Loucy (cell line): ENCODE measurements at regions not wholly inside any gene's neighbourhood (a gene's known extent, or its start where the extent isn't known, plus 50 kb on each side); places are given as distances from the start of the nearest gene placed in this dataset.

Source experiments
- H2AFZ ChIP-seq: fragments of 200-600 bp; sonication (generic); 2 replicates; pipeline ENCODE4 v1.6.0; 2016; ENCODE audit warnings: antibody characterized with exemption, mild to moderate bottlenecking, low read length, moderate library complexity
- H3F3A ChIP-seq: fragments of 200-600 bp; 2 replicates; pipeline ENCODE4 v1.6.0; 2016; ENCODE audit warnings: antibody characterized with exemption, low read depth, mild to moderate bottlenecking
- H3K27me3 ChIP-seq: fragments of 200-600 bp; sonication (generic); 2 replicates; pipeline ENCODE4 v1.6.1; 2014; ENCODE audit warnings: low read length, mild to moderate bottlenecking; ENCODE audit not compliant: insufficient read depth, poor library complexity, severe bottlenecking
- H3K36me3 ChIP-seq: fragments of 200-600 bp; sonication (generic); 2 replicates; pipeline ENCODE4 v1.6.1; 2016; ENCODE audit warnings: low read length; ENCODE audit not compliant: insufficient read depth
- H3K4me1 ChIP-seq: fragments of 200-600 bp; sonication (generic); 2 replicates; pipeline ENCODE4 v1.5.1; 2014; ENCODE audit warnings: low read length, mild to moderate bottlenecking; ENCODE audit not compliant: insufficient read depth, poor library complexity, severe bottlenecking
- H3K4me2 ChIP-seq: fragments of 200-600 bp; sonication (generic); 2 replicates; pipeline ENCODE4 v1.6.0; 2014; ENCODE audit warnings: antibody characterized with exemption, low read length, low read depth, mild to moderate bottlenecking; ENCODE audit not compliant: poor library complexity, severe bottlenecking
- H3K4me3 ChIP-seq: fragments of 200-600 bp; sonication (generic); 2 replicates; pipeline ENCODE4 v1.5.1; 2014; ENCODE audit warnings: low read length, mild to moderate bottlenecking, mixed read lengths; ENCODE audit not compliant: poor library complexity, severe bottlenecking
- H3K79me2 ChIP-seq: fragments of 200-600 bp; sonication (generic); 2 replicates; pipeline ENCODE4 v1.6.1; 2014; ENCODE audit warnings: low read length; ENCODE audit not compliant: insufficient read depth
- H3K9ac ChIP-seq: fragments of 200-600 bp; sonication (generic); 2 replicates; pipeline ENCODE4 v1.6.0; 2014; ENCODE audit warnings: mild to moderate bottlenecking, low read depth, low read length, moderate library complexity; ENCODE audit not compliant: poor library complexity, severe bottlenecking
- H3K9me2 ChIP-seq: fragments of 200-600 bp; sonication (generic); replicated peaks from 2 replicates; pipeline ENCODE4 v1.6.1; 2016; ENCODE audit warnings: low read depth, low read length, mixed read lengths
- H3K9me3 ChIP-seq: fragments of 200-600 bp; sonication (generic); 2 replicates; pipeline ENCODE4 v1.6.1; 2014; ENCODE audit warnings: mild to moderate bottlenecking, antibody characterized with exemption, low read length, low read depth; ENCODE audit not compliant: insufficient read depth
- H4K20me1 ChIP-seq: fragments of 200-600 bp; sonication (generic); 2 replicates; pipeline ENCODE4 v1.6.0; 2014; ENCODE audit warnings: antibody characterized with exemption, low read length, mild to moderate bottlenecking; ENCODE audit not compliant: insufficient read depth, poor library complexity, severe bottlenecking
- EZH2phosphoT487 ChIP-seq: fragments of 200-600 bp; IDR thresholded peaks from 2 replicates; pipeline ENCODE4 v1.6.1; 2018; ENCODE audit warnings: antibody characterized with exemption, mild to moderate bottlenecking, moderate library complexity, borderline replicate concordance
- TF ChIP-seq, protein P1 (sequence below): fragments of 200-600 bp; sonication (generic); conservative IDR thresholded peaks from 2 replicates; pipeline ENCODE4 v1.5.1; 2014; ENCODE audit warnings: mild to moderate bottlenecking, antibody characterized with exemption, low read length

DNA sequence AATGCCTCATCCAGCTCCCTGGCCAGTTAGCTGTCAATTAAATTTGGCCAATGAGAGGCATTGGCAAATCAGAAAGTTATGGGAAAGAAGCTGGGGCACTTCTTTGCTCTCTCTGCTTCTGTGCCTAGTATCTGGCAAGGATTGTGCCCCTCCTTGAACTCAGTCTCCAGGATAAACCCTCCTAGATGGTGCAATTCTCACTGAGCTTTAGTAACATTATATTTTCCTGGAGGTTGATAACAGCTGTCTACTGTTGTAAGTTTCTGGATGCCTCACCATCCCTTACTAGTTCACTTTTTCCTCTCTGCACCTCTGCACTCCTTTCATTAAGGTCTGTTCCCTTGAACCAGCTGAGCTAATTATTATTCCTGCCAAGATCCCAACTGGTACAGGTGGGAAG, 329.5 kb downstream of the MFSD1 start:
- Histone ChIP-seq H3K36me3 (no peaks in the 10 kb centered on the region), H3K9me3 (no peaks in the 10 kb centered on the region), H2AFZ (peak overlapping the region; percentile 42; the same call in 1 of the 2 replicates), H3K9me2 (no peaks in the 10 kb centered on the region), H3K4me2 (no peak overlapping the region), H3K79me2 (no peaks in the 10 kb centered on the region), H3K4me1 (peaks cover 6% of the 10 kb centered on the region), H3K27me3 (no peaks in the 10 kb centered on the region), H4K20me1 (no peaks in the 10 kb centered on the region), H3K9ac (no peak overlapping the region), H3F3A (no peaks in the 10 kb centered on the region), H3K4me3 (no peak overlapping the region)
- TF ChIP-seq, protein P1, sequence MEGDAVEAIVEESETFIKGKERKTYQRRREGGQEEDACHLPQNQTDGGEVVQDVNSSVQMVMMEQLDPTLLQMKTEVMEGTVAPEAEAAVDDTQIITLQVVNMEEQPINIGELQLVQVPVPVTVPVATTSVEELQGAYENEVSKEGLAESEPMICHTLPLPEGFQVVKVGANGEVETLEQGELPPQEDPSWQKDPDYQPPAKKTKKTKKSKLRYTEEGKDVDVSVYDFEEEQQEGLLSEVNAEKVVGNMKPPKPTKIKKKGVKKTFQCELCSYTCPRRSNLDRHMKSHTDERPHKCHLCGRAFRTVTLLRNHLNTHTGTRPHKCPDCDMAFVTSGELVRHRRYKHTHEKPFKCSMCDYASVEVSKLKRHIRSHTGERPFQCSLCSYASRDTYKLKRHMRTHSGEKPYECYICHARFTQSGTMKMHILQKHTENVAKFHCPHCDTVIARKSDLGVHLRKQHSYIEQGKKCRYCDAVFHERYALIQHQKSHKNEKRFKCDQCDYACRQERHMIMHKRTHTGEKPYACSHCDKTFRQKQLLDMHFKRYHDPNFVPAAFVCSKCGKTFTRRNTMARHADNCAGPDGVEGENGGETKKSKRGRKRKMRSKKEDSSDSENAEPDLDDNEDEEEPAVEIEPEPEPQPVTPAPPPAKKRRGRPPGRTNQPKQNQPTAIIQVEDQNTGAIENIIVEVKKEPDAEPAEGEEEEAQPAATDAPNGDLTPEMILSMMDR, result no peak
- no peak for TF ChIP-seq EZH2phosphoT487

DNA sequence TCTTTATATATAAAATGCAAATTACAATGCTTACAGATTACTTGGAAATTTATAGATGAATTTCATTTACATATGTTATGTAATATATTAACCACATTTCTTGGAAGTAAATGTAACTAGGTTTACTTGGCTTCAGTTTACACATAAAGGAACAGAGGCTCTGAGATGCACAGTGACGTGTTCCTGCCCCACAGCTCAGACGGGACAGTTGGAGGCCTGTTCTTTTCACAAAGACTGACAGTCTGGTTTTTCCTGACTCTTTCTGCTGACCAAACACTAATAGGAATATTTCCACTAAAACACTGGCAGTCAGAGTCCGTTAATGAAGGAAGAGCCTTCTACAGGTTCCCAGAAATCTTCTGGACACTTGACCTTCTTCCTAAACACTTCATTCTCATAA, 336.1 kb downstream of the MFSD1 start:
- no peak overlapping the region for H3K4me2 ChIP-seq
- H3K4me3 ChIP-seq, result no peak overlapping the region
- H3K79me2 ChIP-seq, result no peaks in the 10 kb centered on the region
- H3F3A ChIP-seq, result no peaks in the 10 kb centered on the region
- no peak overlapping the region for H2AFZ ChIP-seq
- H3K9me3 ChIP-seq, result no peaks in the 10 kb centered on the region
- H3K27me3 ChIP-seq, result no peaks in the 10 kb centered on the region
- no peaks in the 10 kb centered on the region for H3K36me3 ChIP-seq
- H3K4me1 ChIP-seq, result no peaks in the 10 kb centered on the region
- no peak overlapping the region for H3K9ac ChIP-seq
- TF ChIP-seq EZH2phosphoT487, result no peak
- TF ChIP-seq, protein P1, result no peak
- H3K9me2 ChIP-seq, result no peaks in the 10 kb centered on the region
- H4K20me1 ChIP-seq, result no peaks in the 10 kb centered on the region

DNA sequence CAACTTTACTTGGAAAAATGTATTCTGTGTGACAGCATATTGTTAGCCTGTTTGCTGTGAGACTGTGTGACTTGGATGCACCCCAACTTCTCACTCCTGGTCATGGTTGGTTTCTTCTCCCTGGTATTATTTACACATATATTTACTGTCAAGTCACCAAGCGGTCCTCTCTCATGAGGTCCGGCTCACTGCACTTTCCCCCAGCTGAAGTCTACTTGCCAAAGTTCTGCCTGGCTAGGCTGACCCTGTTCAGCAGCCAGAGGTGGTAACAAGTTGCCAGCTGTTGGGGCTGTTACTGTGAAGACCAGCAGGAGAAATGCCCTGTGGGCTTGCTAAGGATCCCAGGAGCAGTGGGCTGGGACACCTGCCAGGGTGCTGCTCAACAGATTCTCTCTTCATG, 337.5 kb downstream of the MFSD1 start:
- H3K4me1 ChIP-seq, result no peaks in the 10 kb centered on the region
- no peak overlapping the region for H2AFZ ChIP-seq
- H3F3A ChIP-seq, result no peaks in the 10 kb centered on the region
- TF ChIP-seq, protein P1, result no peak
- no peak for TF ChIP-seq EZH2phosphoT487
- H3K36me3 ChIP-seq, result no peaks in the 10 kb centered on the region
- H3K9me2 ChIP-seq, result no peaks in the 10 kb centered on the region
- H3K27me3 ChIP-seq, result no peaks in the 10 kb centered on the region
- H4K20me1 ChIP-seq, result no peaks in the 10 kb centered on the region
- no peaks in the 10 kb centered on the region for H3K9me3 ChIP-seq
- no peaks in the 10 kb centered on the region for H3K79me2 ChIP-seq
- H3K4me2 ChIP-seq, result no peak overlapping the region
- H3K4me3 ChIP-seq, result no peak overlapping the region
- H3K9ac ChIP-seq, result no peak overlapping the region
